NCI-H2227 treated with DMSO at 0.1 percent for 48 hours (cell line): ENCODE measurements at regions not wholly inside any gene's neighbourhood (a gene's known extent, or its start where the extent isn't known, plus 50 kb on each side); places are given as distances from the start of the nearest gene placed in this dataset.

Source experiments
- DNase-seq: peaks from one replicate; lab custom pipeline; 2025; lab: John Stamatoyannopoulos, UW

GRCh38 chr5:152882621-152883020, 477.5 kb upstream of the NMUR2 start:
- no peak for DNase-seq

GRCh38 chr5:152883066-152883775, 478.1 kb upstream of the NMUR2 start:
- no peak for DNase-seq

GRCh38 chr5:152884006-152884405, 478.9 kb upstream of the NMUR2 start:
- peak; percentile 14 for DNase-seq

GRCh38 chr5:152900332-152900731, 495.3 kb upstream of the NMUR2 start:
- DNase-seq, result no peak

GRCh38 chr5:152901754-152902153, 496.7 kb upstream of the NMUR2 start:
- DNase-seq, result no peak

- no peak for DNase-seq
Observed at GRCh38 chr5:152905286-152905685, 500.2 kb upstream of the NMUR2 start.

GRCh38 chr5:152907488-152908245, 502.6 kb upstream of the NMUR2 start:
- no peak for DNase-seq

- no peak for DNase-seq
Observed at GRCh38 chr5:152912924-152913323, 507.8 kb upstream of the NMUR2 start.

GRCh38 chr5:152932621-152933020, 527.5 kb upstream of the NMUR2 start:
- DNase-seq, result no peak

GRCh38 chr5:152933056-152933455, 528.0 kb upstream of the NMUR2 start:
- no peak for DNase-seq

GRCh38 chr5:152938630-152939029, 533.6 kb upstream of the NMUR2 start:
- DNase-seq, result no peak

- DNase-seq, result no peak
Observed at GRCh38 chr5:152942633-152943336, 537.7 kb upstream of the NMUR2 start.

- DNase-seq, result peak; percentile 16
Observed at GRCh38 chr5:152953788-152954483, 536.5 kb upstream of the GRIA1 start.

- no peak for DNase-seq
Observed at GRCh38 chr5:152956943-152957613, 533.4 kb upstream of the GRIA1 start.

- DNase-seq, result no peak
Observed at GRCh38 chr5:152978141-152978835, 512.2 kb upstream of the GRIA1 start.

- DNase-seq, result no peak
Observed at GRCh38 chr5:152987131-152987530, 503.3 kb upstream of the GRIA1 start.

- no peak for DNase-seq
Observed at GRCh38 chr5:152990217-152990616, 500.3 kb upstream of the GRIA1 start.

- DNase-seq, result no peak
Observed at GRCh38 chr5:152990649-152991048, 499.8 kb upstream of the GRIA1 start.

GRCh38 chr5:152994033-152994680, 496.3 kb upstream of the GRIA1 start:
- no peak for DNase-seq

GRCh38 chr5:152995214-152995725, 495.2 kb upstream of the GRIA1 start:
- DNase-seq, result no peak
